ENCODE measurements at regions not wholly inside any gene's neighbourhood (a gene's known extent, or its start where the extent isn't known, plus 50 kb on each side); places are given as distances from the start of the nearest gene placed in this dataset.

- TF ChIP-seq CTCF (IDR thresholded peaks at IDR 0.05; ENCODE audit: low read depth, low read length) (no peak), EZH2phosphoT487 (IDR thresholded peaks at IDR 0.05; ENCODE audit: low read depth) (no peak)
- Histone ChIP-seq H3K36me3 (replicated peaks; ENCODE audit: low read depth, low read length) (no peaks in the 10 kb centered on the region), H2AFZ (ENCODE audit: low read depth, low read length) (no peak overlapping the region), H3K79me2 (ENCODE audit: low read length) (no peaks in the 10 kb centered on the region), H3K9me3 (ENCODE audit: insufficient read depth, low read length) (no peaks in the 10 kb centered on the region), H3K9ac (ENCODE audit: low read length) (no peak overlapping the region), H3K27me3 (ENCODE audit: low read depth, low read length) (peaks cover 3% of the 10 kb centered on the region; the same call in 1 of the 2 replicates), H3K4me2 (ENCODE audit: low read length) (no peak overlapping the region), H3K27ac (ENCODE audit: low read length) (no peak overlapping the region), H3K4me1 (ENCODE audit: low read length) (no peaks in the 10 kb centered on the region), H3K4me3 (ENCODE audit: low read length) (no peak overlapping the region), H4K20me1 (ENCODE audit: insufficient read depth, low read length) (no peaks in the 10 kb centered on the region)
These were observed 54.3 kb upstream of the IYD start for GRCh38 chr6:150314230-150315188.

- H3K9ac ChIP-seq (ENCODE audit: low read length) = no peak overlapping the region
- peaks cover 3% of the 10 kb centered on the region; the same call in 1 of the 2 replicates for H3K27me3 ChIP-seq (ENCODE audit: low read depth, low read length)
- H3K4me2 ChIP-seq (ENCODE audit: low read length) = no peak overlapping the region
- no peaks in the 10 kb centered on the region for H3K36me3 ChIP-seq (replicated peaks; ENCODE audit: low read depth, low read length)
- no peaks in the 10 kb centered on the region for H3K4me1 ChIP-seq (ENCODE audit: low read length)
- no peak overlapping the region for H2AFZ ChIP-seq (ENCODE audit: low read depth, low read length)
- TF ChIP-seq EZH2phosphoT487 (IDR thresholded peaks at IDR 0.05; ENCODE audit: low read depth) (no peak), CTCF (IDR thresholded peaks at IDR 0.05; ENCODE audit: low read depth, low read length) (no peak)
- H3K9me3 ChIP-seq (ENCODE audit: insufficient read depth, low read length) = no peaks in the 10 kb centered on the region
- H3K79me2 ChIP-seq (ENCODE audit: low read length) = no peaks in the 10 kb centered on the region
- no peaks in the 10 kb centered on the region for H4K20me1 ChIP-seq (ENCODE audit: insufficient read depth, low read length)
- no peak overlapping the region for H3K27ac ChIP-seq (ENCODE audit: low read length)
- no peak overlapping the region for H3K4me3 ChIP-seq (ENCODE audit: low read length)
These were observed 53.2 kb upstream of the IYD start for GRCh38 chr6:150315626-150316025.

- Histone ChIP-seq H3K4me1 (ENCODE audit: low read length) (no peaks in the 10 kb centered on the region), H3K27ac (ENCODE audit: low read length) (no peak overlapping the region), H3K36me3 (replicated peaks; ENCODE audit: low read depth, low read length) (no peaks in the 10 kb centered on the region), H3K9me3 (ENCODE audit: insufficient read depth, low read length) (no peaks in the 10 kb centered on the region), H2AFZ (ENCODE audit: low read depth, low read length) (no peak overlapping the region), H3K4me2 (ENCODE audit: low read length) (no peak overlapping the region), H3K9ac (ENCODE audit: low read length) (no peak overlapping the region), H3K79me2 (ENCODE audit: low read length) (no peaks in the 10 kb centered on the region), H3K27me3 (ENCODE audit: low read depth, low read length) (peaks cover 7% of the 10 kb centered on the region; the same call in 1 of the 2 replicates), H4K20me1 (ENCODE audit: insufficient read depth, low read length) (no peaks in the 10 kb centered on the region), H3K4me3 (ENCODE audit: low read length) (no peak overlapping the region)
- TF ChIP-seq EZH2phosphoT487 (IDR thresholded peaks at IDR 0.05; ENCODE audit: low read depth) (no peak), CTCF (IDR thresholded peaks at IDR 0.05; ENCODE audit: low read depth, low read length) (no peak)
These were observed 51.9 kb upstream of the IYD start for GRCh38 chr6:150316936-150317335.
